ENCODE measurements at regions not wholly inside any gene's neighbourhood (a gene's known extent, or its start where the extent isn't known, plus 50 kb on each side); places are given as distances from the start of the nearest gene placed in this dataset.

- TF ChIP-seq MAX (IDR thresholded peaks at IDR 0.05; ENCODE audit: low read depth, low read length): no peak
- TF ChIP-seq CTCF (IDR thresholded peaks at IDR 0.05; ENCODE audit: low read depth, low read length): no peak
- no peak for TF ChIP-seq POLR2A (IDR thresholded peaks at IDR 0.05; ENCODE audit: extremely low read depth, insufficient read length)
These were observed 400.8 kb upstream of the PROK2 start for GRCh38 chr3:72185549-72186399.
